GM21390 (cell line): ENCODE measurements at regions not wholly inside any gene's neighbourhood (a gene's known extent, or its start where the extent isn't known, plus 50 kb on each side); places are given as distances from the start of the nearest gene placed in this dataset.
A peak's percentile ranks its signal among the peaks of the same experiment; 100 is the strongest.
"Not testable (repeated sequence)": the region's sequence is repeated elsewhere in the genome, so short reads cannot be mapped to it uniquely, and the experiment has no call there.

Experiments
- ATAC-seq: cut with Tn5 transposase; IDR thresholded peaks from one replicate; pipeline ENCODE4 v1.9.1; 2021; ENCODE audit not compliant: unreplicated experiment

DNA sequence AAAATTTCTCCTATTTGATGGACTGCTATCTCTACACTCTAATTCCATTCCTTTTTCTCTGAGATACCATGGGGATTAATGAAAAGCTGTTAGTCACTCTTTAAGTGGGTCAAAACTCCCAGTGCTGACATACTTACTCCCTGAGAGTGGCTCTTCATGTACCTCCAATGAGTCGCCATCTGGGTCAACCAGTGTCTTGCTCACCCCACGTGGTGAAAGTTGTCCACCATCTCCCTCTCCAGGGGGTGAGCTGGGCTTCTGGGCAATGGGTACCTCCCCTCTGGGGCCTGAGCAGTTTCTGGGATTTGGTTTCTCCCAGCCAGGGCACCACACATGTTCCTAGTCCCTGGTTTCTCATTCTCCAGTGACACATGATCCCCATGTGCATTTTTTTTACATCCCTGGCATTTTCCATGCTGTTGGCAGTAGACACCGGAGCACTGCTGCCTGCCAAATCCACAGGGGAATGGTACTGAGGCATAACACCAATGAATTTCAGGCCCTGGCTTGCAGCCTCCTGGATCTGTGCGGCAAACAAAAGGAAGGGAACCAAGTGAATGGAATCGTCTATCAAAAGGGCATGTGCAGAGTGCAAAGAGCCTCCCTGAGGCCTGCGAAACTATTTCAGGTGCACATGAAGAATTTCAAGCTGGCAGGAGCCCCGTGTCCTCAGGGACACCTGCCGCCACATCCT, 817.9 kb upstream of the AMELY start:
- no peak for ATAC-seq

DNA sequence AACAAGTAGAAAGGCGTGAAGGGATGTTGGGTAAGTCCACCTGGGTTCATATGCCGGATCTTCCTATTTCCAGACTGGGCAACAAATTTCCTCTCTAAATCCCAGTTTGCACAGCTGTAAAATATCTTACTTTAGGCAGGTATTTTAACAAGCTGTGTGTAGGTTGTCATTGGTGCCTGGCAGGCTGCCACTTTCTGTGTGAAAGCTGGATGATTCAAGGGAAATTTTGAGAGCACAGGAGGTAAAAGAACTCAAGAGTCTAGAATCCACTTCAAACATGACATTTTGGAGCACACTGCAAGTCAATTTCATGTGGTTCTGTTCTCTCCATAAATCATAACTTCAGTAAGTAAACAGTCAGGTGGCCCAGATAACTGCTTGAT, 817.4 kb upstream of the AMELY start:
- no peak for ATAC-seq

DNA sequence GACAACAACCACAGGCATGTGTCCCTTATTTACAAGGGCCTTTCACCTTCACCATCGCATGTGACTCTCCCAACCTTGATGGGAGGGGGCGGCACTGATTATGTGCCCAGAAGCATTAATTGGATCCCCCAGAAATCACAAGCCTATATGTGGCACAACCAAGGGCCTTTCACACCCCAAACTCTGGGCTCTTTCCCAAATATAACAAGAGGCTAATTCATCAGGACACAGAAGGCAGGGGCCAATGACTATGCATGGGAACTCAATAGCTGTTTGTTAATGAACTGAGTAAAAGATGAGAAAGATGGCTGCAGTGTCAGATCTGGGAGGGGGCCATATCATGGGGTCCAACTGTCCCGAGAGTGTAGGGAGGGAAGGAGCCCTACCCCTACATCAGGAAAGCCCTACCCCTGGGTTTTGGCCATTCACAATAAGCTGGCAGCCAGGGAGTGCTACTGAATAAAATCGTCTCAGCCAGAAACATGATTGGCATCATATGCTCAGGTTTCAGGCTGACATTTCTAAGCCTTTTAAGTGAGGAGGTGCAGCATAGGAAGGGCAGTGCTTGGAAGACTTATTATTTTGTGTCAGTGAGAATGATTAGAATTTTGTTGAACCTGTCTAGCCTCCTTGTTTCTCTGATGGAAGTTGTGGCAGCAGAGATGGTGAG, 814.4 kb upstream of the AMELY start:
- ATAC-seq: no peak

DNA sequence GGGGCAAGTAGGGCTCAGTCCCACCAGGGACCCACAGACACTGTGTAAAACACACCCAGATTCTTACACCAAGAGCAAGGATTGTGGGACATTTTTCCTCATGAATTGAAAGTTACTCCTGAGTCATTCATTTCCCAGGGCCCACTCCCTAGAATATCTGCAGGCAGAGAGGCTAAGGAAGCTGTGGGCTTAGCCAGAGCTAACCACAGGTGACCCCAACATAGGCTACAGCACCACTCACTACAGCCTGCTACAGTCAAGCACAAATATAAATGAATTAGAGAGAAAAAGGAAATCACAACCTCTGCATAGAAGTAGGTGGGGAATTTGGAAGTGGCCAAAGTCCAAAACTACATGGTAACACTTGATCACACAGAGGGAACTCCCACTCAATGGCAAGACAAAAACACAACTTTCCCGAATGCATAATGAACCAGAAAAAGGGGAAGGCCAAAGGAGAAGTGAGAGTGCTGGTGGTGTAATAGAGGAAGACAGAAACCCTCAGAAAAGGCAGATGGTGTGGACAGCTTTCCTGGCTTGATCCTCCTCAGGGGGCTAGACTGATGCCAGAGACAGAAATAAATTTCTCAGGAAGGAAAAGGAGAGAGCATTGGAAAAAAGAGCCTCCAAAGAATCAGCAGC, 812.6 kb upstream of the AMELY start:
- ATAC-seq: peak; percentile 71

DNA sequence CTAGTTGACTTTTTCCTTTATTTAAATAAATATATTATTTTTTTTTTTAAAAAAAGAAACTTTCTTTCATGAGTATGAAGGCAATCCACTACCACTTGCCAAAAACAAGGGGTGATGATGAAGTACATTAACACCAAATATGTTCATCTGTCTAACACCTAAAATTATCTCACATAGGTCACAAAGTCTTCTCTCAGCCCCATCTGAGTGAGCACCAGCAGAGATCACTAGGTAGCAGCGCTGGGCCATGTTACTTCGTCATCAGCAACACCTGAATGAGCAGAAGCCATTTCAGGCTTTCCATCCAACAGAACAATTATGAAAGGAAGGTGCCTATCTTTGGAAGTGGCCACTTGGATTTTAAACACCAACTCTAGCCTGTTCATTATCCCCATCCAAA, 811.6 kb upstream of the AMELY start:
- no peak for ATAC-seq

DNA sequence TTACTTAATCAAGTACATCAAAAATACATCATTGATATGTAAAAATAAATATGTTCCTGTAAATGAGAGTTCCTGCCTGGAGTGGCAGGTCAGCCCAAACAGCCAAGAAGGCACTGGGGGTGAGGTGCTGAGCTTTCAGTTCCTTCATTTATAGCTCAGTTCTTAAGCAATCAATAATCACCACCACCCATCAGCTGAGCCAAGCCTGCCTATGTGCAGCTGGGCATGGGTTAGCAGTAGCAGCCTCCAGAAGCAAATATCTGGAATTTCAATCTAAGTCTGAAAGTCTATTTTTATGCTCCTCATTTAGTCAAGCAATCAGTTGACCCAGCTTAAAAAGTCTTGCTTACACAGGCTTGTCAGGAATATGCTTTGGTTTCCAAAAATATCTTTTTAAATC, 811.0 kb upstream of the AMELY start:
- ATAC-seq: no peak

DNA sequence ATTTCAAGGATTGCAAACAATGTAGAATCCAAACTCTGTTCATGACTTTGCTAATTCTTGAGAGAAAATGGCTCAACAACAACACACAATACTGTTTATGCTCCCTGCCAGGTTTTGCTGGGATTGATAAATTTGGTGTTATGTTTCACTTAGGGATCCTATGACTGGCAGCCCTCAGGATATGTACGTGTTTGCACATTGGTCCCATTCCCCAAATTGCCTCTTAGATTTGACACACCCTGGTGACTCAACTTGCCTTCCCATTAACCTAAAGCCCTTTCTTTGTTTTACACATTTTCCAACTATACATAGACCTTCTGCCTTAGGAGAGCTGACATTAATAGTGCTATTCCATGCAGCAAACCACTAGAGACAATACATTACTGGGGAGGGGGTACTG, 809.4 kb upstream of the AMELY start:
- ATAC-seq: no peak

DNA sequence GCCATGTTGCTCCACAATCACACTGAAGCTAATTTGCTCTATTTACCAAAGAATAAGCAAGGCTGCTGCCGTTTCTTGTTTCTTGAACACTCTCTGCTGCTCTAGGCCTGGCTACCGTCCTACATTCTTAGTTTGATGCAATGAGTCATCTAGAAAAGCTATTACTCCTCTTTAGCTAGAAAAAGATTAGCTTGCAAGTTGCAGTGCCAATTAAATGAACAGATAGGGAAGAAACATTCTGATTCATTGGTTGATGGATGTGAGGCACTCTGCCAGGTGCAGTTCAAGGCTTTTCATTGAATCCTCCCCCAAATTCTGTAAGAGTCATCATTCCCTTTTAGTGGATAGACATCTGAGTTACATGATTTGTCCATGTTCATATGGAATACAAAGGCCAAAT, 807.7 kb upstream of the AMELY start:
- no peak for ATAC-seq

DNA sequence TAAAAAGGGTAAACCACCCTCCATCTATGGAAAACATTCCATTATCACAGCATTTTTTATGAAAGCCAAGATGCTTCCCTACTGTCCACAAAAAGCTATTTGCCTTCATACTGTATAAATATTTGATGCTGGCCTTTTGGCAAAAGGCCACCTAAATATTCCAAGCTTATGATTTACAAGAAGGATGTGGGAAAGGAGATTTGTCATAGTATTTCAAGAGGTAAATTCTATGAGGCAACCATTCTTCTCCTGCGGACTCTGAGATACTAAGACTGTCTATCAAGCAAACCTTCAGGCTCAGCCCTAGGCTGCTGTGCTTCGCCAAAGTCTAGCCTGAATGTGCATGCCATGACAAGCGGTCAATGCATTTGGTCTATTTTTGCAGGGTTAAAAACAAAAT, 807.1 kb upstream of the AMELY start:
- no peak for ATAC-seq

DNA sequence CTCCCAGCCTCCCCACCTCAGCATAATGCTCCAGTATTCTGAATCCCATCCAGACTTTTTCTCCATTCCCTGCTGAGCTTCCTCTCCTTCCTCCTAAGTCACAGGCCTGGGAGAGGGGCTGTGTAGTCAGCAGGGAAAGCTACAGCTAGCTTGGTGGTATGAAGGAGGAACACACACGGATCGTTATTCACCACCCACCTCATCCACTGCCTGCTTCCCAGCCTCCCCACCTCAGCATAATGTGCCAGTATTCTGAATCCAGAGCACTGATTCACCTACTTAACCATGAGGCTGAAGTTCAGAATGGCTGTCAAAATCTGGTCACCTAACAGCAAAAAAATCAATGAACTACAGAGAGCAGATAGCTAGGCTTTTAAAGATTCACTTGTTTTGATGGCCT, 806.6 kb upstream of the AMELY start:
- no peak for ATAC-seq

DNA sequence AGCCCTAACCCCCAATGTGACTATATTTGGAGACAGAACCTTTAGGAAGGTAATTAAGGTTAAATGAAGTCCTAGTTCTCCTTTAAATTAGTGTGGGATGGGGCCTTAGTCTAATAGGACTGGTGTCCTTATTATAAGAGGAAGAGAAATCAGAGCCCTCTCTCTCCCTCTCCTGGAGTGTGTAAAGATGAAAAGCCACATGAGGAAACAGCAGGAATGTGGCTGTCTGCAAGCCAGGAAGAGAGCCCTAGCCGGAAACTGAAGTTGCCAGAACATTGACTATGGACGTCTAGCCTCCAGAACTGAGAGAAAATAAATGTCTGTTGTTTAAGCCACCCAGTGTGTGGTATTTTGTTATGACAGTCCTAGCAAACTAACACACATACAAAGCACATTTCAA, 802.9 kb upstream of the AMELY start:
- ATAC-seq: no peak

DNA sequence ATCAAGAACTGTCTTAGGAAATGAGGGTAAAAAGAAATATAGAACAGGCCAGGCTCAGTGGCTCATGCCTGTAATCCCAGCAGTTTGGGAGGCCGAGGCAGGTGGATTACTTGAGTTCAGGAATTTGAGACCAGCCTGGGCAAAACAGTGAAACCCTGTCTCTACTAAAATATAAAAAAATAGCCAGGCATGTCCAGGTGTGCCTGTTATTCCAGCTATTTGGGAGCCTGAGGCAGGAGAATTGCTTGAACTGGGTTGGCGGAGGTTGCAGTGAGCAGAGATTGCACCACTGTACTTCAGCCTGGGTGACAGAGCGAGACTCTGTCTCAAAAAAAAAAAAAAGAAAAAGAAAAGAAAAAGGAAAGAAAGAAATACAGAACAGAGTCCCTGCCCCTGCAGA, 802.2 kb upstream of the AMELY start:
- ATAC-seq: not testable (repeated sequence)

DNA sequence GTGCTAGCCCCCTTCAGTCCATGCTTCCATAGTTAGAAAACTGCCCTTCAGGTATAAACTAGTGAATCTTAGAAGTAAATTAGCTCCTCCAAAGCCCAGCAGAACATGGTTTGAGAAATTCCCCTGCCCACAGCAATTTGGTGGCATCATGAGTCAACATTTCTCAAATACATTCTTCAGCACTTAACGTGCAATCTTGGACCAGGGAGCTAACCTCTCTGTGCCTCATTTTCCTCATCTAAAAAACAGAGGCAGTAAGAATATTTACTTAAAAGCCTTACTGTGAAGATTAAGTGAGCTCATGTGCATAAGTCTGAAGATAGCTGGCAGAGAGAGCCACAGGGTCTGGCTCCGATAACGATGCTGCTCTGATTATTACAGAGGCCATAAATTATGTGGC, 800.7 kb upstream of the AMELY start:
- no peak for ATAC-seq

DNA sequence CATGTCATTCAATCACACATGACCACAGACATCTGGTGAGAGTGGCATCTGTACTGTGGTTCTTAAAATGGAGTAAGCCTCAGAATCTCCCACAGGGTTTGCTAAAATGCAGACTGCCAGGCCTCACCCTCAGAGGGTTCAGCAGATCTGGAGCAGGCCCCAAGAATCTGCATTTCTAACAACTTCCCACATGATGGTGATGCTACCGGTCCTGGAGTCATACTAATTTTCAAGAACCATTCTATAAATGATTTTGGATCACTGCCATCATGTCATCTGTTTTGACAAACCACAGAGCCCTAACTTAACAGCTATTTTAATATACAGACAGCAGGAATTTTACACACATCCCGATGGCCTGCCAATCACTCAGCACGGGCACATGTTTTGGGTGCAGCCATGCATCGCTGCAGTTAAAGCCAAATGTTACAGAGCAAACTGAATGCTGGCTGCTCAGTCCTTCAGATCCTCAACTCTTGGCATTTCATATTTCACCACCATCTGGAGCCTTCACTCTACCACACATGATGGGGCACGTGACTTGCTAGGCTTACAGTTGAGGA, 792.1 kb upstream of the AMELY start:
- no peak for ATAC-seq

DNA sequence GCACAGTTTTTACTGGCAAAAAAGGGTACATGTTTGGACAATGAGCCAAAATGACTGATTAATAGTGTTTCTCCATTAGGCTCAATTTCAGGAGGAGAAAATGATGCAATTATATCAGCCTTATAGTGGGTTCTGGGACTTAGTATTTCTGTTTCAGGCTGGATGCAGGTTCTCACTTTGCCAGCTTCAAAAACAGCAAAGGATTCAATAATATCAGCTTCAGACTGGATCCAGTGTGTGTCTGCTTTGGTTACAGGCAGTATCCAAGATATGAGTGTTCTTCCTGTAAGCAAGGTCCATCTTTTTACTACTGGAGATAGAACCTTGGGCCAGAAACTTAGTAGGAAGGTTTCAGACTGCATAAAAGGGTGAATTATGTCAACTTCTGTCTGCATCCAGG, 790.9 kb upstream of the AMELY start:
- no peak for ATAC-seq

DNA sequence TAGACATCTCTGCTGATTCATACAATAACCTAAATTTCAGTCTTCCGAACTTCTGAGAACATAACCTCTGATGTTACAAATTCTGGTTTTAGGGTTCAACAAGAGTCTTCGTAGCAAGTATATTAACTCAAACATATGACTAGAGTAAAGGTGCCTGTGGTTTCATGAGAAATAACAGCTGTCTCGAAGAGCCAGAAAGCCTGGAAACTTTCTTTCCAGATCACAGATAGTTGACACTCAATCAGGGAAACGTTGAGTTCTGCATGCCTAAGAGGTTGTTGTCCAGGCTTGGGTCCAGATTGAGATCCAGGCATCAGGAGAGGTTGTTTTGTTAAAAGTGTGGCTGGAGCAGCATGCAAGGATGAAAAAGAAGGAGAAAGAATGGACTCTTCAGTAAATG, 790.1 kb upstream of the AMELY start:
- no peak for ATAC-seq

DNA sequence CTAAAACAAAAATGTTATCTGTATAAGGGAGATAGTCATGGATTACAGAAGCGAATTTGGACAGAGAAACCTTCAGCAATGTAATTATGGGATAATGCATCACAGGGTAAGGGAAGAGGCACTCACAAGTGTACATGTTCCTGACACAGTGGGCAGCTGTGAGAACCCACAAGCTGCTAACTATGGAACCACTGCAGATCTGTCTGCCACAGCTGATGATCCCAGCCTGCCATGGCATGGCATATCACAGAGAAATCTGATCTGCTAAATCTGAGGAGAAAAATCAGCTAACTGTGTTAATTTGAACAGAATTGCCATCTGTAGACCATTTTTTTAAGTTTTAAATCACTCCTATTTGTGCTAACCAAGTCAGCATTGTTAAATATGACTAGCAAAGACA, 786.0 kb upstream of the AMELY start:
- ATAC-seq: no peak

DNA sequence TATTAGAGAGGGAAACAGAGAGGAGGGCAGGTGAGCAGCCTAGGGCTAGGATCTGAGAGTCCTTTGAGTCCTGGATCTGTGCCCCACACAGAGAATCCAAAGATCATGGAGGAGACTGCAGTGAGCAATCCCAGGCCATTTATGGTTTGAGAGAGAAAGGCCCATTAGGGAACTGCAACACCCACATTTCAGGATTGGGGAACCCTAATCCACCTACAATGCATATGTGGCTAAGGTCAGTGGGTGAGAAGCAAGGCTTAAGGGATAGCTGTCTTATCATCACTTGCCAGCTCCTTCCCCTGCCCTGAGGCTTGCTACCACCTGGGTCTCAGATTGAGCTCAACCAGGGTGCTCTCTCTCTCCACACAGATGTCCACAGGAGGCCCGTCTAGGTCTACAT, 781.1 kb upstream of the AMELY start:
- ATAC-seq: no peak

DNA sequence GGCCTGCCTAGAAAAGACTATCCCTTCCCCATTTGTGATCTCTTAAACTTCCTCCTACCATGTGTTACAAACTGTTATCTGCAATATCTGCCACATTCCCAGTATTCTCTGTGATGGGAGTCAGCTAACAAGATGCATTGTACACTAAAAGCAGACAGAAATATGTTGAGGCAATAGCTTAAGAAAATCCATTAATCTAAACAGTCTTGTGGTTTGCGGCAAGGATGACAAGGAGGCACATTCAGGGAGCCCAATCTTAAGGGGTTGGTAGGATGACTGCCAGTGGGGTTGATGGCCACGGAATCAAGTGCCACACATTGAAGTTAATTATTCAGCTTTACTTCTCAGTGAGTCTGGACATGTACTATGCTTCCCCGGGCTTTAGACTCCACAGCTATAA, 775.5 kb upstream of the AMELY start:
- ATAC-seq: no peak

DNA sequence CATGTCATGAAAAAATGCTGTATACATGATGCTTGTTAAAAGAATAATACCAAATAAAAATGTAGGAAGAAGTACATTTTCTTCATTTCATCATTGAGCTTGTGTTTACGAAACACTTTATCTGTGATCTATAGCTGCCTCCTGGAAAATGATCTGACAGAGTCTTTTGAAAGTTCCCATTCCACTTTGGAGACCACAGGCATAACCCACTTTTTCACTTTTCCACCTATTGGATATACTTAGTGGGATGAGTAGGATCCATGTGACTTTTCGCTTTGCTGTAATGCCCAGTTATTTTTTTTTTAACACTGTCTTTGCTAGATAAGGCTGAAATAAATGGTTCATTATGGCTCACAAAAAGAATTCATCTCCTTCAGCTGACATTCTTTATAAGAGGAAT, 773.0 kb upstream of the AMELY start:
- no peak for ATAC-seq

DNA sequence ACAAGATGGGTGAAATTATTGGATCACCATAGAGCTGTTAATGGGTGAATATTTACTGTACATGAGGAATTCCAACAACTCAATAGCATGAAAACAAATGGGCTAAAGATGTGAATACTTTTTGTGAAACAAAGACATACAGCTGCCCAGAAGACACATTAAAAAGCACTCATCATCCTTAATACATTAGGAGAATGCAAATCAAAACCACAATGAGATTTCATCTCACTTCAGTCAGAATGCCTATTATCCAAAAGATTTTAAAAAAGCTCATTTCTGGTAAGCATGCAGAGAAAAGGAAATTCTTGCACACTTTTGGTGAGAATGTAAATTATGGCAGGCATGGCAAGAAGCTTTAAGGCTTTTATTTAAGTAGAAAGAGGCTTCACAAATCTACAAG, 770.8 kb upstream of the AMELY start:
- ATAC-seq: no peak

DNA sequence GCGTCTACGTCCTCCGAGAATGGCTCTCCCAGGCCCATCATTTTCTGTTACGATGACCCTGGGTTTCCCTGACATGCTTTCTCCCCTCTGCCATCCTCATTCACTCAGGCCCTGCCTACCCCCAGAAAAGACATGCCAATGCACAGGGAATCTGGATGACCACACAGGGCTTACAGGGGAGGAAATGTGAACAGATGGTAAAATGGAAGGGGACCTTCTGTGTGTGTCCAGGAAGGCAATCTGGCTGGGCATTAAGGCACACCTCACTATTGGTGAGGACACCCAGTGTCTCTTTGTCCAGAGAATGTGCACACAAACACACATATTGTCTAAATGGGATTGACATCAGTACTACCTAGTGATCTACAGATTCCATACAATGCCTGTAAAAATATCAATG, 769.9 kb upstream of the AMELY start:
- no peak for ATAC-seq
